SK-N-SH (cell line): ENCODE measurements at regions not wholly inside any gene's neighbourhood (a gene's known extent, or its start where the extent isn't known, plus 50 kb on each side); places are given as distances from the start of the nearest gene placed in this dataset.

Experiments used
- CTCF ChIA-PET: fragments of 300-600, 350-600 bp; formaldehyde crosslinking; extraction: SDS; loops from one replicate; lab custom pipeline; 2021; lab: Yijun Ruan, JAX
- POLR2A ChIA-PET: fragments of 350-600 bp; sonication (Branson Sonifier 250); formaldehyde crosslinking; extraction: SDS; loops from one replicate; lab custom pipeline; 2020; ENCODE audit warnings: antibody characterized with exemption, inconsistent platforms; lab: Yijun Ruan, JAX
- DNase-seq: peaks from one replicate; pipeline ENCODE4 v3.0.0; 2012
- H2AFZ ChIP-seq: fragments of 200-600 bp; sonication (generic); 2 replicates; pipeline ENCODE4 v1.8.1; 2016; ENCODE audit warnings: antibody characterized with exemption, mild to moderate bottlenecking, low read depth
- H3F3A ChIP-seq: fragments of 200-600 bp; sonication (generic); replicated peaks from 2 replicates; pipeline ENCODE3; 2016; ENCODE audit warnings: antibody characterized with exemption, mild to moderate bottlenecking; ENCODE audit not compliant: insufficient read depth
- H3K27ac ChIP-seq, 2 experiments: fragments of 200-500 bp in 1 of 2; fragments of 200-600 bp in 1 of 2; sonication (Bioruptor generic) in 1 of 2; sonication (generic), shearing (Covaris generic) in 1 of 2; 2 replicates each; pipeline versions ENCODE4 v1.5.1 to v1.6.1; 2014 to 2016; ENCODE audit warnings: low read depth in 2 of 2, inconsistent platforms in 1 of 2, low read length in 1 of 2, mild to moderate bottlenecking in 1 of 2, mixed read lengths in 1 of 2
- H3K27me3 ChIP-seq: fragments of 200-600 bp; sonication (generic), shearing (Covaris generic); 2 replicates; pipeline ENCODE4 v1.6.1; 2016; ENCODE audit warnings: mixed run types; ENCODE audit not compliant: insufficient read depth
- H3K36me3 ChIP-seq, 2 experiments: fragments of 200-500 bp in 1 of 2; fragments of 200-600 bp in 1 of 2; sonication (Bioruptor generic) in 1 of 2; sonication (generic) in 1 of 2; replicated peaks in 1 of 2; 2 replicates each; pipeline versions ENCODE3 to v1.5.1; 2014 to 2016; ENCODE audit warnings: low read length in 1 of 2, mild to moderate bottlenecking in 1 of 2; ENCODE audit not compliant: insufficient read depth in 2 of 2, control insufficient read depth in 1 of 2
- H3K4me1 ChIP-seq, 2 experiments: fragments of 200-500 bp in 1 of 2; fragments of 200-600 bp in 1 of 2; sonication (Bioruptor generic) in 1 of 2; sonication (generic), shearing (Covaris generic) in 1 of 2; 2 replicates each; pipeline versions ENCODE4 v1.5.1 to v1.6.1; 2014 to 2016; ENCODE audit warnings: low read depth in 1 of 2, low read length in 1 of 2, mixed run types in 1 of 2; ENCODE audit not compliant: insufficient read depth in 2 of 2, control insufficient read depth in 1 of 2
- H3K4me2 ChIP-seq: fragments of 200-600 bp; sonication (generic), shearing (Covaris generic); 2 replicates; pipeline ENCODE4 v1.6.1; 2017; ENCODE audit warnings: mixed run types
- H3K4me3 ChIP-seq, 2 experiments: fragments of 200-500 bp in 1 of 2; fragments of 200-600 bp in 1 of 2; sonication (Bioruptor generic) in 1 of 2; sonication (generic), shearing (Covaris generic) in 1 of 2; 2 replicates each; pipeline versions ENCODE4 v1.5.1 to v1.8.1; 2014 to 2016; ENCODE audit warnings: low read depth in 2 of 2, inconsistent platforms in 1 of 2, low read length in 1 of 2, mild to moderate bottlenecking in 1 of 2, mixed read lengths in 1 of 2, moderate library complexity in 1 of 2
- H3K79me2 ChIP-seq: fragments of 200-600 bp; sonication (generic); 2 replicates; pipeline ENCODE4 v1.8.1; 2017; ENCODE audit warnings: mild to moderate bottlenecking; ENCODE audit not compliant: insufficient read depth
- H3K9ac ChIP-seq: fragments of 200-600 bp; sonication (generic); 2 replicates; pipeline ENCODE4 v1.6.1; 2017; ENCODE audit warnings: mixed run types
- H3K9me2 ChIP-seq: fragments of 200-600 bp; sonication (generic); 2 replicates; pipeline ENCODE4 v1.6.1; 2017; ENCODE audit warnings: mixed run types
- H3K9me3 ChIP-seq: fragments of 200-600 bp; sonication (generic); 2 replicates; pipeline ENCODE4 v1.6.1; 2017; ENCODE audit warnings: mixed run types, mild to moderate bottlenecking, moderate library complexity
- H4K20me1 ChIP-seq: fragments of 200-600 bp; sonication (generic); 2 replicates; pipeline ENCODE4 v1.6.1; 2017; ENCODE audit warnings: mild to moderate bottlenecking, mixed run types; ENCODE audit not compliant: insufficient read depth
- CTCF ChIP-seq: fragments of 200-600 bp; sonication (generic); IDR thresholded peaks from 2 replicates; pipeline ENCODE4 v1.6.1; 2017; ENCODE audit warnings: antibody characterized with exemption, mild to moderate bottlenecking, moderate library complexity
- ELF1 ChIP-seq: IDR thresholded peaks from 2 replicates; pipeline ENCODE4 v1.4.0; 2012
- EP300 ChIP-seq, 2 experiments: IDR thresholded peaks; 2 replicates each; pipeline versions ENCODE4 v1.4.0 to v1.6.1; 2012; ENCODE audit warnings: borderline replicate concordance in 1 of 2, low read depth in 1 of 2, low read length in 1 of 2
- EZH2phosphoT487 ChIP-seq: fragments of 200-600 bp; sonication (generic); IDR thresholded peaks from 2 replicates; pipeline ENCODE4 v1.6.1; 2017; ENCODE audit warnings: low read depth, mixed run types, mild to moderate bottlenecking, antibody characterized with exemption, moderate library complexity, borderline replicate concordance
- FOSL2 ChIP-seq: IDR thresholded peaks from 2 replicates; pipeline ENCODE4 v1.4.0; 2012; ENCODE audit warnings: low read depth, mild to moderate bottlenecking, moderate library complexity, borderline replicate concordance
- FOXJ3 ChIP-seq: sonication (generic); formaldehyde crosslinking; IDR thresholded peaks from 2 replicates; pipeline ENCODE4 v1.5.1; 2020; ENCODE audit warnings: mild to moderate bottlenecking, missing genetic modification reagents
- FOXM1 ChIP-seq: IDR thresholded peaks from 2 replicates; pipeline ENCODE4 v1.4.0; 2012; ENCODE audit warnings: low read depth, mild to moderate bottlenecking
- GABPA ChIP-seq: IDR thresholded peaks from 2 replicates; pipeline ENCODE4 v1.4.0; 2012; ENCODE audit warnings: low read depth, mild to moderate bottlenecking
- JUND ChIP-seq: IDR thresholded peaks from 2 replicates; pipeline ENCODE4 v1.4.0; 2012
- MEF2A ChIP-seq: IDR thresholded peaks from 2 replicates; pipeline ENCODE4 v1.4.0; 2012; ENCODE audit warnings: low read depth, borderline replicate concordance
- MXI1 ChIP-seq: IDR thresholded peaks from 2 replicates; pipeline ENCODE4 v1.6.1; 2012; ENCODE audit warnings: mild to moderate bottlenecking, low read depth, low read length, improper control_type of control experiment
- NFIC ChIP-seq: IDR thresholded peaks from 2 replicates; pipeline ENCODE4 v1.4.0; 2012; ENCODE audit warnings: borderline replicate concordance
- NRF1 ChIP-seq: IDR thresholded peaks from 2 replicates; pipeline ENCODE4 v1.6.1; 2012; ENCODE audit warnings: low read depth, mild to moderate bottlenecking, low read length
- POLR2AphosphoS5 ChIP-seq: IDR thresholded peaks from 2 replicates; pipeline ENCODE4 v1.6.1; 2012; ENCODE audit warnings: low read depth, low read length
- RCOR1 ChIP-seq: fragments of 150-350 bp; IDR thresholded peaks from 2 replicates; pipeline ENCODE4 v1.6.1; 2017; ENCODE audit warnings: antibody characterized with exemption, low read length
- REST ChIP-seq: IDR thresholded peaks from 2 replicates; pipeline ENCODE4 v1.6.1; 2012; ENCODE audit warnings: mild to moderate bottlenecking, low read depth, low read length, moderate library complexity
- RFX5 ChIP-seq: IDR thresholded peaks from 2 replicates; pipeline ENCODE4 v1.6.1; 2012; ENCODE audit warnings: mild to moderate bottlenecking, improper control_type of control experiment, low read length
- RXRA ChIP-seq: IDR thresholded peaks from 2 replicates; pipeline ENCODE4 v1.4.0; 2012; ENCODE audit warnings: low read depth, mild to moderate bottlenecking, borderline replicate concordance
- SMC3 ChIP-seq: IDR thresholded peaks from 2 replicates; pipeline ENCODE4 v1.6.1; 2012; ENCODE audit warnings: low read depth, low read length, improper control_type of control experiment
- YY1 ChIP-seq: IDR thresholded peaks from 2 replicates; pipeline ENCODE4 v1.4.0; 2012; ENCODE audit warnings: low read depth, mild to moderate bottlenecking
- ZBTB33 ChIP-seq: IDR thresholded peaks from 2 replicates; pipeline ENCODE4 v1.4.0; 2012; ENCODE audit warnings: low read depth, borderline replicate concordance
- WGBS: methylation state at CpG from one replicate; pipeline ENCODE4 v1.1.6; 2017; ENCODE audit warnings: low lambda C conversion rate; 5-methylcytosine and 5-hydroxymethylcytosine counted together

- TF ChIP-seq CTCF: no peak
- no peak for TF ChIP-seq NRF1
- no peak for TF ChIP-seq SMC3
- TF ChIP-seq YY1: no peak
- TF ChIP-seq FOXJ3: no peak
- no peak for TF ChIP-seq MXI1
- no peak for TF ChIP-seq ELF1
- TF ChIP-seq RFX5: no peak
- TF ChIP-seq REST: no peak
- TF ChIP-seq, all 33 proteins: peak for 0
These were observed 131.6 kb upstream of the DOCK10 start (continued) for GRCh38 chr2:225173909-225174308.

GRCh38 chr2:225171350-225171749 lies 129.1 kb upstream of the DOCK10 start:
- no peaks in the 10 kb centered on the region for H3K79me2 ChIP-seq
- no peak for DNase-seq
- no peak overlapping the region for H3K4me3 ChIP-seq
- 62% methylated on average over 6 of the region's 6 CpGs for WGBS
- H3K9me2 ChIP-seq: no peaks in the 10 kb centered on the region
- H3K27me3 ChIP-seq: no peaks in the 10 kb centered on the region
- H3K4me2 ChIP-seq: no peak overlapping the region
- no peaks in the 10 kb centered on the region for H3K36me3 ChIP-seq
- no peaks in the 10 kb centered on the region; a peak in 1 of 4 replicates for H3K4me1 ChIP-seq
- H3K9me3 ChIP-seq: no peaks in the 10 kb centered on the region
- H2AFZ ChIP-seq: no peak overlapping the region
- no peak overlapping the region for H3K9ac ChIP-seq
- TF ChIP-seq RFX5: no peak
- TF ChIP-seq RCOR1: no peak
- TF ChIP-seq POLR2AphosphoS5: no peak
- TF ChIP-seq SMC3: no peak
- TF ChIP-seq FOSL2: no peak
- no peak for TF ChIP-seq NFIC
- TF ChIP-seq ZBTB33: no peak
- no peak for TF ChIP-seq EP300 (IDR thresholded peaks at IDR 0.05; ENCODE audit: borderline replicate concordance in 1 of 2, low read depth in 1 of 2, low read length in 1 of 2)
- TF ChIP-seq FOXM1: no peak
- no peak for TF ChIP-seq NRF1
- no peak for TF ChIP-seq RXRA
- no peak for TF ChIP-seq CTCF
- TF ChIP-seq EZH2phosphoT487: no peak
- no peak for TF ChIP-seq JUND
- TF ChIP-seq MEF2A: no peak
- TF ChIP-seq YY1: no peak
- no peak for TF ChIP-seq GABPA
- TF ChIP-seq, all 33 proteins: peak for 0
- Histone ChIP-seq H3F3A (no peaks in the 10 kb centered on the region), H3K27ac (no peak overlapping the region), H4K20me1 (no peaks in the 10 kb centered on the region)
- POLR2A ChIA-PET: interaction anchor here (0.6 kb wide), 1 partner anchor 11 kb away, joined by 3 read pairs; no protein-coding TSS in a partner anchor
- CTCF ChIA-PET: interaction anchor here (0.6 to 0.8 kb wide), 3 partner anchors 48 to 147 kb away, joined by 3 read pairs; no protein-coding TSS in a partner anchor
